ENCODE measurements at regions not wholly inside any gene's neighbourhood (a gene's known extent, or its start where the extent isn't known, plus 50 kb on each side); places are given as distances from the start of the nearest gene placed in this dataset.

DNA sequence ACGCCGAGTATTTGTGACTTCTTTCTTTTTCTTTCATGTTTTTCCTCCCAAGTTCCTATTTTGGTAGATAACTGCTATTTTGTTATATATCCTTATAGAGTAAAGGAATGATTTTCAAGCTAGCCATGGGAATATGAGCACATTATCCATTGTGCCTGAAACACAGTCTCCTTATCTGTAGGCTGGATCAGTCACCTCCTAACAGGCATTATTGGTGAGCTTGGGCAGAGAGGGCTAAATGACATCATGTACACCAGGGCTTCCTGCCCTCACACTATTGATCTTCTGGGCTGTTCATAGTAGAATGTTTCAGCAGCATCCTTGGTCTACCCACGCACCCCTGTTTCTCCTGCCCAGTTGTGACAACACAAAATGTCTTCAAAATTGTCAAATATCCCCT is 88.1 kb upstream of the CTBP2 start:
- TF ChIP-seq, protein P1, sequence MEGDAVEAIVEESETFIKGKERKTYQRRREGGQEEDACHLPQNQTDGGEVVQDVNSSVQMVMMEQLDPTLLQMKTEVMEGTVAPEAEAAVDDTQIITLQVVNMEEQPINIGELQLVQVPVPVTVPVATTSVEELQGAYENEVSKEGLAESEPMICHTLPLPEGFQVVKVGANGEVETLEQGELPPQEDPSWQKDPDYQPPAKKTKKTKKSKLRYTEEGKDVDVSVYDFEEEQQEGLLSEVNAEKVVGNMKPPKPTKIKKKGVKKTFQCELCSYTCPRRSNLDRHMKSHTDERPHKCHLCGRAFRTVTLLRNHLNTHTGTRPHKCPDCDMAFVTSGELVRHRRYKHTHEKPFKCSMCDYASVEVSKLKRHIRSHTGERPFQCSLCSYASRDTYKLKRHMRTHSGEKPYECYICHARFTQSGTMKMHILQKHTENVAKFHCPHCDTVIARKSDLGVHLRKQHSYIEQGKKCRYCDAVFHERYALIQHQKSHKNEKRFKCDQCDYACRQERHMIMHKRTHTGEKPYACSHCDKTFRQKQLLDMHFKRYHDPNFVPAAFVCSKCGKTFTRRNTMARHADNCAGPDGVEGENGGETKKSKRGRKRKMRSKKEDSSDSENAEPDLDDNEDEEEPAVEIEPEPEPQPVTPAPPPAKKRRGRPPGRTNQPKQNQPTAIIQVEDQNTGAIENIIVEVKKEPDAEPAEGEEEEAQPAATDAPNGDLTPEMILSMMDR (IDR thresholded peaks at IDR 0.05) = no peak
- TF ChIP-seq POLR2A (IDR thresholded peaks at IDR 0.05) = no peak
